Thoracic aorta (tissue), 2 donors: ENCODE measurements at regions not wholly inside any gene's neighbourhood (a gene's known extent, or its start where the extent isn't known, plus 50 kb on each side); places are given as distances from the start of the nearest gene placed in this dataset.

Experiments used
- ATAC-seq: fragments of 150-250 bp; one replicate; pipeline ENCODE4 v1.8.0; 2017; ENCODE audit warnings: low read depth; ENCODE audit not compliant: insufficient number of reproducible peaks, low FRiP score
- DNase-seq: peaks from one replicate; pipeline ENCODE4 v3.0.0-alpha.2; 2020; ENCODE audit warnings: low spot score
- H3K27ac ChIP-seq, 2 donors: fragments of 200-600 bp; sonication (generic); 1 replicate in 1 of 2; 2 replicates in 1 of 2; pipeline ENCODE4 v1.5.1; 2016; ENCODE audit warnings: mild to moderate bottlenecking in 2 of 2, moderate library complexity in 2 of 2
- H3K27me3 ChIP-seq: fragments of 200-600 bp; sonication (generic); replicated peaks from 2 replicates; pipeline ENCODE4 v1.6.0; 2016; ENCODE audit warnings: mild to moderate bottlenecking; ENCODE audit not compliant: insufficient read depth
- H3K36me3 ChIP-seq: fragments of 200-600 bp; sonication (generic); one replicate; pipeline ENCODE4 v1.5.1; 2016
- H3K4me1 ChIP-seq, 2 donors: fragments of 200-600 bp; sonication (generic); 1 replicate in 1 of 2; 2 replicates in 1 of 2; pipeline versions ENCODE4 v1.5.1 to v1.6.0; 2016; ENCODE audit warnings: low read depth in 2 of 2, mild to moderate bottlenecking in 1 of 2; ENCODE audit not compliant: control insufficient read depth in 1 of 2
- H3K4me3 ChIP-seq: fragments of 200-600 bp; sonication (generic); 2 replicates; pipeline ENCODE4 v1.5.1; 2016; ENCODE audit warnings: mild to moderate bottlenecking
- H3K9me3 ChIP-seq: fragments of 200-600 bp; sonication (generic); 2 replicates; pipeline ENCODE4 v1.5.1; 2016
- CTCF ChIP-seq: fragments of 200-600 bp; sonication (generic); IDR thresholded peaks from one replicate; pipeline ENCODE4 v1.5.1; 2019; ENCODE audit warnings: antibody characterized with exemption

DNA sequence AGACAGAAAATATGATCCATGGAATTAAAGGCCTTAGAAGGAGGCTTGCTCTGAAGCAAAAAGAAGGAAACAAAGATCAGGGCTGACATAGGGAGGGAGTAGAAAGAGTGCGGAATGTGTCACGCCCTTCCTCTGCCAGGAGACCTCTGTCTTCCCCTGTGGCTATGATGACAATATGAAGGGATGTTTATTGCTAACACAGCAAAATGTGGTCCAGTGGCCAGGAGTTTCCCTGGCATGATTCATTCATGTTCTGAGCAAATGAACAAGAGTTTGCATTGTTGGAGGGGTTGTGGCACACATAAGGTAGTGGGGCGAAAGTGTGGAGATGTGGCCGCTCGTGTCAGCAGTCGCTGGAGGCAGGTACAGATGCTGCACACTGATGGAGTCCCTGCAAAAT is 169.4 kb downstream of the SHQ1 start:
- H3K4me1 ChIP-seq: no peaks in the 10 kb centered on the region
- H3K27ac ChIP-seq: no peak overlapping the region
- no peak for TF ChIP-seq CTCF
- H3K9me3 ChIP-seq: no peaks in the 10 kb centered on the region
- ATAC-seq (no peak), DNase-seq (no peak)
- H3K27me3 ChIP-seq: no peaks in the 10 kb centered on the region
- no peaks in the 10 kb centered on the region for H3K36me3 ChIP-seq
- H3K4me3 ChIP-seq: no peak overlapping the region

- Histone ChIP-seq H3K27me3 (no peaks in the 10 kb centered on the region), H3K4me3 (no peak overlapping the region), H3K4me1 (no peaks in the 10 kb centered on the region), H3K27ac (no peak overlapping the region), H3K36me3 (no peaks in the 10 kb centered on the region), H3K9me3 (no peaks in the 10 kb centered on the region)
- no peak for ATAC-seq
- no peak for TF ChIP-seq CTCF
- no peak for DNase-seq
Measured at GRCh38 chr3:72678380-72678779, 169.9 kb downstream of the SHQ1 start.

GRCh38 chr3:72675243-72675642 is 173.0 kb downstream of the SHQ1 start:
- no peak for TF ChIP-seq CTCF
- Histone ChIP-seq H3K9me3 (no peaks in the 10 kb centered on the region), H3K4me3 (no peak overlapping the region), H3K36me3 (no peaks in the 10 kb centered on the region), H3K27me3 (no peaks in the 10 kb centered on the region), H3K4me1 (no peaks in the 10 kb centered on the region), H3K27ac (no peak overlapping the region)
- ATAC-seq (no peak), DNase-seq (no peak)

- DNase-seq (no peak), ATAC-seq (no peak)
- H3K9me3 ChIP-seq: no peaks in the 10 kb centered on the region
- no peak overlapping the region for H3K4me3 ChIP-seq
- no peaks in the 10 kb centered on the region for H3K36me3 ChIP-seq
- no peaks in the 10 kb centered on the region for H3K4me1 ChIP-seq
- no peak for TF ChIP-seq CTCF
- H3K27ac ChIP-seq: no peak overlapping the region
- no peaks in the 10 kb centered on the region for H3K27me3 ChIP-seq
Measured at GRCh38 chr3:72673011-72673771, 175.1 kb downstream of the SHQ1 start.

DNA sequence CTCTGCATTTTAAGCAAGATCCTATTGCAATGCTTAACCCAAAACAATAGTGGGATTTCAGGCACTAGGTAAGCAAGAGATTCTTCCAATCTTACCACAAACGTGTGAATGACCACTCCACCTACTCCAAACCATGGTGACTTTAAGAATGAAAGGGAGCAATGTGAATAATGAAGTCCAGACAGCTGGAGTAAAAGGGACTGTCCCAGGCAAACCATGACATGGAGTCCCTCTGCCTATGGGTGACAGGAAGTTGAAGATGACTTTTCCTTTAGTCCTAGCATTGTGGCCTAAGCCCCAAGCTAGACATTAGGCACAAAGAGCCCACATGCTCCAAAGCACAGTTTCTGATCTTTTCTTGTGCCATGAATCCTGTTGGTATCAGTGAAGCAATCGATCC is 179.0 kb downstream of the SHQ1 start:
- TF ChIP-seq CTCF: no peak
- Histone ChIP-seq H3K27me3 (no peaks in the 10 kb centered on the region), H3K9me3 (no peaks in the 10 kb centered on the region), H3K27ac (no peak overlapping the region), H3K4me3 (no peak overlapping the region), H3K4me1 (peaks cover 7 to 10% of the 10 kb centered on the region in 2 donors), H3K36me3 (no peaks in the 10 kb centered on the region)
- DNase-seq (no peak), ATAC-seq (no peak)
